ENCODE measurements at regions not wholly inside any gene's neighbourhood (a gene's known extent, or its start where the extent isn't known, plus 50 kb on each side); places are given as distances from the start of the nearest gene placed in this dataset.

DNA sequence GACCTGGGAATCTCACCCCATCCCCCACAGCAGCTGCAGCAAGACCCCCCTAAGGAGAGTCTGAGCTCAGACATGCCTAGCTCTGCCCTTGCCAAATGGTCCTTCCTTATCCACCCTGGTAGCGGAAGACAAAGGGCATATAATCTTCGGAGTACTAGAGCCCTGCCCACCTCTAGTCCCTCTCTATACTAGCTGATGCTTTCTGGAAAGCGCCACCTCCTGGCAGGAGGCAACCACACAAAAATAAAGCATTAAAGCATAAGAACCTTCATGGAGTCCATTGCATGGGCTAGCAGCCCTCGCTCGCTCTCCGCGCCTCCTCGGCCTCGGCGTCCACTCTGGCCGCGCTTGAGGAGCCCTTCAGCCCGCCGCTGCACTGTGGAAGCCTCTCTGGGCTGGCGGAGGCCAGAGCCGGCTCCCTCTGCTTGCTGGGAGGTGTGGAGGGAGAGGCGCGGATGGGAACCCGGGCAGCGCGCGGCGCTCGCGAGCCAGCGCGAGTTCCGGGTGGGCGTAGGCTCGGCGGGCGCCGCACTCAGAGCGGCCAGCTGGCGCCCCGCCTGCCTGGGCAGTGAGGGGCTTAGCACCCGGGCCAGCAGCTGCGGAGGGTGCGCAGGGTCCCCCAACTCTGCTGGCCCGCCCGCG lies 941.2 kb downstream of the SUCLG1 start:
- TF ChIP-seq, protein P1, sequence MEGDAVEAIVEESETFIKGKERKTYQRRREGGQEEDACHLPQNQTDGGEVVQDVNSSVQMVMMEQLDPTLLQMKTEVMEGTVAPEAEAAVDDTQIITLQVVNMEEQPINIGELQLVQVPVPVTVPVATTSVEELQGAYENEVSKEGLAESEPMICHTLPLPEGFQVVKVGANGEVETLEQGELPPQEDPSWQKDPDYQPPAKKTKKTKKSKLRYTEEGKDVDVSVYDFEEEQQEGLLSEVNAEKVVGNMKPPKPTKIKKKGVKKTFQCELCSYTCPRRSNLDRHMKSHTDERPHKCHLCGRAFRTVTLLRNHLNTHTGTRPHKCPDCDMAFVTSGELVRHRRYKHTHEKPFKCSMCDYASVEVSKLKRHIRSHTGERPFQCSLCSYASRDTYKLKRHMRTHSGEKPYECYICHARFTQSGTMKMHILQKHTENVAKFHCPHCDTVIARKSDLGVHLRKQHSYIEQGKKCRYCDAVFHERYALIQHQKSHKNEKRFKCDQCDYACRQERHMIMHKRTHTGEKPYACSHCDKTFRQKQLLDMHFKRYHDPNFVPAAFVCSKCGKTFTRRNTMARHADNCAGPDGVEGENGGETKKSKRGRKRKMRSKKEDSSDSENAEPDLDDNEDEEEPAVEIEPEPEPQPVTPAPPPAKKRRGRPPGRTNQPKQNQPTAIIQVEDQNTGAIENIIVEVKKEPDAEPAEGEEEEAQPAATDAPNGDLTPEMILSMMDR (IDR thresholded peaks at IDR 0.05) = no peak
- TF ChIP-seq POLR2A (IDR thresholded peaks at IDR 0.05) = no peak

Data from ovary (tissue), 3 donors.